C1 segment of cervical spinal cord (tissue), 14 donors: ENCODE measurements at regions not wholly inside any gene's neighbourhood (a gene's known extent, or its start where the extent isn't known, plus 50 kb on each side); places are given as distances from the start of the nearest gene placed in this dataset.
"Not testable (repeated sequence)": the region's sequence is repeated elsewhere in the genome, so short reads cannot be mapped to it uniquely, and the experiment has no call there.

Experiments
- DNase-seq, 14 donors: peaks; one replicate each; lab custom pipeline; 2025; lab: John Stamatoyannopoulos, UW

- not testable (repeated sequence) for DNase-seq
Measured at GRCh38 chr13:75953589-75953988, 317.5 kb downstream of the LMO7 start.

GRCh38 chr13:75947448-75947847, 311.3 kb downstream of the LMO7 start:
- no peak for DNase-seq

- DNase-seq: peak in 2 of 14 donors; percentile 0 to 93
Measured at GRCh38 chr13:75946536-75947284, 310.6 kb downstream of the LMO7 start.

- peak in 1 of 14 donors; percentile 23 for DNase-seq
Measured at GRCh38 chr13:75945841-75946482, 309.8 kb downstream of the LMO7 start.

DNA sequence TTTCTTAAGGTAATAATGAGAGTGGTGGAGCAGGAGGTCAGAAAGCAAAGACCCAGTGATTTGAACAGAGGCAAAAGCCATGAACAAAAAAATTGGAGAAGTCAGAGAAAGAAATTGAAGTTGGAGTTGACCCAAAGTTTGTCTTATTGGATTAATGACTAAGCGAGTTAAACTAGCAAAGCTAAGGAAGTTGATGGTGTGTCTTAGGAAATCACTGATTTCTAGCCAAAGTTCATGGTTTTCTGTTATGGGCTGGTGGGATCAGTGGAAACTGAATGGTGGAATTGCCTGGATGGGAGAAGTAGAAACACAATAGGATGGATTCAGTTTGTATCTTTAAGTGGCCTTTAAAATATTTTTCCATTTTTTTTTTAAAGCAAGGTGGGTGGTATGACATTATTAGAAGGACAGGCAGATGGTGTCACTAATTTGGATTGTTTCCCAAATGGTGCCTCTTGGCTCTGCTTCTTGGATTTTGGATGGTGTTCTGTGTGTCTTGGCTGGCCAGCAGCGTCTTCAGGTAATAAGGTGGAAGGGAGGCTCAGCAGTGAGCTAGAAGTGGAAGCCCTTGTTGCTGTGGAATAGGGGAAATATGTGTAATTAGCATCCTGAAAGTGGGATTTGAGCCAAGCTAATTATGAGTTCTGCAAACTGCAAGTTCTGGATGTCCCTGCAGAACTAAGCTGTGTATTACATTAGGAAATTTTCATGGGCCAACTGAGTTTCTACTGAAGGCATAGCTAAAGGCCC, 302.9 kb downstream of the LMO7 start:
- DNase-seq: peak in 1 of 14 donors; percentile 84

DNA sequence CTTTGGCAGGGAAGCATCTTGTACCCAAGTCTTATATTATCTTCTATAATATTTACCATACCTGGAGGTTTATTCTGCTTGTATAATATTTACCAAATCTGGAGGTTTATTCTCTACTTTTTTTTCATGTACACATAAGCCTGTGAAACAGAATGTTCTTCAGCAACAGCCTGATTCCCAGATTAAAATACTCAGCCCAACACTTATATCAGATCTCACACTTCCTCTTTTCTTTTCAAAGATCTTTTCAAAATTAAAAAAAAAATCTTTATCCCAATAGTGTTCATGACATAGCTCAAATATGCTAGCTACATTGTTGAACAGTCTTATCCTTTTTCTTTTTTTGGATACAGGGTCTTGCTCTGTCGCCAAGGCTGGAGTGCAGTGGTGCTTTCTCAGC, 300.7 kb downstream of the LMO7 start:
- DNase-seq: no peak

- no peak for DNase-seq
Measured at GRCh38 chr13:75935805-75936204, 299.7 kb downstream of the LMO7 start.

GRCh38 chr13:75934889-75935288, 298.8 kb downstream of the LMO7 start:
- DNase-seq: peak in 1 of 14 donors; percentile 22

DNA sequence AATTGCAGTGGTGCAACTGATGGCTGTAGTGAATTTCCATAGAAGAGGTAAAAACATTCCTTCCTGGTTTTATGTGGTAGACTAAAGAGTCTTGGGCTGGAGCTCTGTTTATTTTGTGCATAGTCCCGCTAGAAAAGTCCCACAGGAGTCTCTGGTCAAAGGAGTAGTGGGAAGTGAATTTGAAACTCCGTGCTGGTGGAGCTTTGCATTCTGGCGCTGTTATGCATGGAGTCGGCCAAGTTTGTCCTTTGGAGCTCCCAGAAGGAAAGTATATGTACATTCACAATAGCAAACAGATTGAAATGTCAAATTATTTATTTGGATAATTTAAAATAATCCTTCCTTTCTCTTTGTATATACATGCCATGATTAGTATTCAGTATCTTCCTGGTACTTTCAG, 296.5 kb downstream of the LMO7 start:
- DNase-seq: no peak

GRCh38 chr13:75931116-75931515, 295.0 kb downstream of the LMO7 start:
- no peak for DNase-seq

- no peak for DNase-seq
Measured at GRCh38 chr13:75929076-75929475, 292.9 kb downstream of the LMO7 start.

DNA sequence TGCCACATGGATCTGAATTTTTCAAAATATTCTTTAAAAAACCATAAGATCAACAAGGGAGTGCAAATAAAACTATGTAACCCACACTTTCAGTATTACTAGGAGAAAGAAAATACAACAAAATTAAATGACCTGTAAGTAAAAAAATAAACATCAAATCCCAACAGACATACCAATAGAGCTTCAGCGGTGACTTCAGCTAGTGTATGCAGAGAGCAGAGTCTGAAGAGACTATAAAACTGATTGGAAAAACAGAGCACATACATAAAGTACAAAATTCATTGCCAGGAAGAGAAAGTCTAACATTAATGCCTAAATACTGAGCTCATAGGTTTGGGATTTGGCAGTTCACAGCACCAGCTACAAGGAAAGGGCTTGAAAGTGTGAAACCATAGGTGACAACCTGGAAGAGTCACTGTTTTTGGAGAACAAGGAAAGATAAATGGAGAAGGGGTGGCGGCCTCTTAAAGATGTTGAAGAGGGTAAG, 291.1 kb downstream of the LMO7 start:
- no peak for DNase-seq

- no peak for DNase-seq
Measured at GRCh38 chr13:75920536-75920935, 284.4 kb downstream of the LMO7 start.

DNA sequence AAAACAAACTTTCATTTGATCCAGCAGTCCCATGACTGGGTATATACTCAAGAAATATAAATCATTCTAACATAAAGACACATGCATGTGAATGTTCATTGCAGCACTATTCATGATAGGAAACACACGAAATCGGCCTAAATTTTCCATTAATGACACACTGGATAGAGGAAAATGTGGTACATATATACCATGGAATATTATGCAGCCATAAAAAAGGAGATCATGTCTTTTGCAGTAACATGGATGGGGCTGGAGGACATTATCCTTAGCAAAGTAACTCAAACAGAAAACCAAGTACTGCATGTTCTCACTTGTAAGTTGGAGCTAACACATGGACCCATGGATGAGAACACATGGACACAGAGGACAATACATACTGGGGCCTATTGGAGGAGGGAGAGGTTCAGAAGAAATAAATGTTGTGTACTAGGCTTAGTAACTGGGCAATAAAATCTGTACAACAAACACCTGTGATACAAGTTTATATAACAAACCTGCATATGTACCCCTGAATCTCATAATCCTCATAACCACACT, 283.6 kb downstream of the LMO7 start:
- no peak for DNase-seq

DNA sequence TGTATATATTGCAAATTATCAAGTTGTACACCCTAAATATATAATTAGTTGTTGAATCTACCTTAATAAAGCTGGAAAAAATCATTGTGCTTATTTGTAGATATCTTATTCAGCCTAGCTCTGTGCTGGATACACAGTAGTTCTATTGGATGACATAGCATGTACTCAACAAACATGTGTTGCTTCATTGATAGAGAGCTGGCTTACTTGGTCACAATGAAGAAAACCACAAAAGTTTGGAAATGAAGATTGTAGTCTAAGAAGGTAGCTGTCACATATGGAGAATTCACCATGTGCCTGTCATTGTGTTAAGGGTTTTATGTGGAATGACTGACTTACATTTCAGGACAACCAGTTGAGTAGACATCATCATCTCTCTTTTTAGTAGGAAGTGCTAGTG, 278.9 kb downstream of the LMO7 start:
- no peak for DNase-seq

DNA sequence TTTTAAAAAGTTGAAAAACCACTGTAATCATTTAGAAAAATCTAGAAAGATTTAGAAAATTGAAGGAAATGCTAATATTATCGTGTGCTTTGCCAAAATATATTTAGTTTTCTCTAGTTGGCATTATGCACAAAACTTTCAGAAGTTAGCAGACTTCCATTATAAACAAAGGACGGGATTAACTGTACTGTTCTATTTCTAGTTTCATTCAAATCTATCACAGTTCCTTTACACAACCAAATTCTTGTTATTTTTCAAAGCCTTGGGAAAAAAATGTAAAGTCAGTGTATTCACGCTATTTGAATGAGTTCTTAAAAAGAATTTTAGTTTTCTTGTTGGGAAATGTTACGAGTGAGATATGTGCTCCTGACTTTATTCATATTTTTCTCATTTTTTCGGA, 277.8 kb downstream of the LMO7 start:
- DNase-seq: no peak

DNA sequence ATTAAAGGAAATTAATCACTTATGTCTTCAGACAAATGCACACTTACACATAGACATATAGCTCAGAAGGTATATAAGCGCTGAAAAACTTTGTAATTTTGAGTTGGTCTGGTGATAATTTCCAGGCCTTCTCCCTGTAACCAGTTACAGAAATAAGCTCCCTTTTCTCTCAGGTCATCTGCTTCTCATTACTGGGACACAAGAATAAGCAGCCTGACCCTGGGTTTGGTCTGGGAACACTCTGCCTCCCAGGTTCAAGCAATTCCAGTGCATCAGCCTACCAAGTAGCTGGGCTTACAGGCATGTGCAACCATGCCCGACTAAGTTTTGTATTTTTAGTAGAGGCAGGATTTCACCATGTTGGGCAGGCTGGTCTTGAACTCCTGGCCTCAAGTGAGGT, 274.5 kb downstream of the LMO7 start:
- DNase-seq: no peak
